ENCODE measurements at regions not wholly inside any gene's neighbourhood (a gene's known extent, or its start where the extent isn't known, plus 50 kb on each side); places are given as distances from the start of the nearest gene placed in this dataset.

GRCh38 chr4:116323606-116324005 lies 761.8 kb downstream of the TRAM1L1 start:
- no peak for TF ChIP-seq CTCF (IDR thresholded peaks at IDR 0.05)
- Histone ChIP-seq H3K4me3 (no peak overlapping the region), H3K27ac (no peak overlapping the region)
- DNase-seq (ENCODE audit: low spot score) = no peak

- no peak overlapping the region for H3K27ac ChIP-seq
- no peak for TF ChIP-seq CTCF (IDR thresholded peaks at IDR 0.05)
- no peak overlapping the region for H3K4me3 ChIP-seq
- DNase-seq (ENCODE audit: low spot score) = no peak
Measured at GRCh38 chr4:116321471-116321870, 763.9 kb downstream of the TRAM1L1 start.

DNA sequence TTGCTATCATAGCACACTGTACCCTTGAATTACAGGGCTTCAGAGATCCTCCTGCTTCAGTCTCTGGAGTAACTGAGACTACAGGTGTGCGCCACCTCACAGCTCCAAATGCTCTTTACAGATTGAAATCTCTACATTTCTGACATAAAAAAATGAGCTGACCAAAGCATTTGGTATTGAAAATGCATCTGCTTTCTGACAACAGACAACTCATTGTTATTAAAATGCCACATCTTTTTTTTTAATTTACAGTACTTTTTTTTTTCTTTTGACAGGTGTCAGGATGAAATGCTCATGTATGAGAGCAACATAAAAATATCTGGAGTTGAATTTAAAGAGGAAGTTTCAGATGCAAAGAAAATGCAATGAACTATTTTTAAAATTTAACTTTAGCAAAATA lies 764.5 kb downstream of the TRAM1L1 start:
- TF ChIP-seq CTCF (IDR thresholded peaks at IDR 0.05) = no peak
- Histone ChIP-seq H3K4me3 (no peak overlapping the region), H3K27ac (no peak overlapping the region)
- no peak for DNase-seq (ENCODE audit: low spot score)

DNA sequence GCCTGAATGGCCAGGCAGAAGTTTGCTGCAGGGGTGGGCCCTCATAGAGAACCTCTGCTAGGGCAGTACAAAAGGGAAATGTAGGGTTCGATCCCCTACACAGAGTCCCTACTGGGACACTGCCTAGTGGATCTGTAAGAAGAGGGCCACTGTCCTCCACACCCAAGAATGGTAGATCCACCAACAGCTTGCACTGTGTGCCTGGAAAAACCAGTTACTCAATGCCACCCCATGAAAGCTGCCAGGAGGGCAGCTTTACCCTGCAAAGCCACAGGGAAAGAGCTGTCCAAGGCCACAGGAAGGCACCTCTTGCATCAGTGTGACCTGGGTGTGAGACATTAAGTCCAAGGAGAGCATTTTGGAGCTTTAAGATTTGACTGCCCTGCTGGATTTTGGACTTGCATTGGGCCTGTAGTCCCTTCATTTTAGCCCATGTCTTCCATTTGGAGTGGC lies 781.6 kb downstream of the TRAM1L1 start:
- no peak overlapping the region for H3K4me3 ChIP-seq
- TF ChIP-seq CTCF (IDR thresholded peaks at IDR 0.05) = no peak
- DNase-seq (ENCODE audit: low spot score) = no peak
- H3K27ac ChIP-seq = no peak overlapping the region

DNA sequence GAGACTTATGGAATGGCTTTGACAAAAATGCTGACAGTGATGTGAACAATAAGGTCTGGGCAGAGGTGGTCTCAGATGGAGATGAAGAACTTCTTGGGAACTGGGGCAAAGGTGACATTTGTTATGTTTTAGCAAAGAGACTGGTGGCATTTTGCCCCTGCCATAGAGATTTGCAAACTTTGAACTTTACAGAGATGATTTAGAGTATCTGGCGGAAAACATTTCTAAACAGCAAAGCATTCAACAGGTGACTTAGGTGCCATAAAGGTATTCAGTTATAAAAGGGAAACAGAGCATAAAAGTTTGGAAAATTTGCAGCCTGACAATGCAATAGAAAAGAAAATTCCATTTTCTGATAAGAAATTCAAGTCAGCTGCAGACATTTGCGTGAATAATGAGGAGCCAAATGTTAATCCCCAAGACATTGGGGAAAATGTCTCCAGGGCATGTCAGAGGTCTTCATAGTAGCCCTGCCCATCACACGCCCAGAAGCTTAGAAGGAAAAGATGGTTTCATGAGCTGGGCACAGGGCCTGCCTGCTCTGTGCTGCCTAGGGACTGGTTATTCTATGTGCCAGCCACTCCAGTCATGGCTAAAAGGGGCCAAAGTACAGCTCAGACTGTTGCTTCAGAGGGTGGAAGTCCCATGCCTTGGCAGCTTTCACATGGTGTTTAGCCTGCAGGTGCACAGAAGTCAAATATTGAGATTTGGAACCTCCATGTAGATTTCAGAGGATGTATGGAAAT lies 782.2 kb downstream of the TRAM1L1 start:
- Histone ChIP-seq H3K27ac (no peak overlapping the region), H3K4me3 (no peak overlapping the region)
- no peak for DNase-seq (ENCODE audit: low spot score)
- no peak for TF ChIP-seq CTCF (IDR thresholded peaks at IDR 0.05)

DNA sequence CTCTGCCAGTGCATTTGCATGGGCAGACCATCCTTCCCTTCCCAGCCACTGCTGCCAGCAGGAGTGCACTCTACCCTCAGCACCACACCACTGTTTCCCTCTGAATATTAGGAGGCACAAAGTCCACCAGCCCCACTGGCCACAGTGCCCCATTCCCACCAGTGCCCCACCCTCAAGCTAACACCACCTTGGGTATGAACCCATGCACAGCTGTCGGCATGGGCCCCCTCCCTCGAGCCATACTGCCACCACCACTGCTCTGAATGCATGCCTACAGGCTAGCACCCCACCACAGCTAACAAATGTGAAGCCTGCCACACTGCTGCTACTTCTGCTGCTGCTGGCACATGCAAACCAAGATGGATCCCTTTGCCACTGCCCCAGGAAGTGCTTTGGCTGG lies 810.4 kb downstream of the TRAM1L1 start:
- DNase-seq (ENCODE audit: low spot score) = no peak

More for the DNA sequence above, 810.4 kb downstream of the TRAM1L1 start:
- Histone ChIP-seq H3K27ac (no peak overlapping the region), H3K4me3 (no peak overlapping the region)
- no peak for TF ChIP-seq CTCF (IDR thresholded peaks at IDR 0.05)
